GM10248 (cell line): ENCODE measurements at regions not wholly inside any gene's neighbourhood (a gene's known extent, or its start where the extent isn't known, plus 50 kb on each side); places are given as distances from the start of the nearest gene placed in this dataset.

Experiments used
- CTCF ChIA-PET: fragments of 300-600 bp; sonication (Branson Sonifier 250); formaldehyde crosslinking; extraction: SDS; loops from one replicate; lab custom pipeline; 2021; ENCODE audit warnings: antibody characterized with exemption; lab: Yijun Ruan, JAX
- POLR2A ChIA-PET: fragments of 350-650 bp; sonication (Branson Sonifier 250); formaldehyde crosslinking; extraction: SDS; loops from one replicate; lab custom pipeline; 2020; ENCODE audit warnings: antibody characterized with exemption; lab: Yijun Ruan, JAX
- DNase-seq: peaks from one replicate; pipeline ENCODE4 v3.0.0; 2012; ENCODE audit errors: extremely low spot score
- CTCF ChIP-seq: IDR thresholded peaks from 2 replicates; pipeline ENCODE4 v1.5.1; 2012; ENCODE audit warnings: mild to moderate bottlenecking, low read depth; ENCODE audit errors: extremely low read depth, missing control alignments, control extremely low read depth

GRCh38 chr18:30754846-30755245 is 287.7 kb downstream of the DSC3 start:
- ChIA-PET POLR2A (no interaction called here), CTCF (no interaction called here)
- TF ChIP-seq CTCF = no peak

GRCh38 chr18:30748541-30748940 is 294.0 kb downstream of the DSC3 start:
- POLR2A ChIA-PET = no interaction called here
- no peak for DNase-seq
- CTCF ChIA-PET = no interaction called here
- no peak for TF ChIP-seq CTCF

More at GRCh38 chr18:30754846-30755245, 287.7 kb downstream of the DSC3 start:
- DNase-seq = no peak

- POLR2A ChIA-PET = no interaction called here
- TF ChIP-seq CTCF = no peak
- DNase-seq = no peak
- CTCF ChIA-PET = interaction anchor here (1.0 to 1.3 kb wide), 2 partner anchors 15 to 31 kb away, joined by 3 read pairs; no protein-coding TSS in a partner anchor
Measured at GRCh38 chr18:30746224-30746623, 296.3 kb downstream of the DSC3 start.

GRCh38 chr18:30743033-30743432 is 299.5 kb downstream of the DSC3 start:
- TF ChIP-seq CTCF = no peak
- DNase-seq = no peak
- CTCF ChIA-PET = interaction anchor here (1.5 kb wide), 1 partner anchor 9 kb away, joined by 3 read pairs; no protein-coding TSS in a partner anchor
- POLR2A ChIA-PET = no interaction called here

- CTCF ChIA-PET = no interaction called here
- TF ChIP-seq CTCF = no peak
- no peak for DNase-seq
- POLR2A ChIA-PET = no interaction called here
Measured at GRCh38 chr18:30730915-30731314, 311.6 kb downstream of the DSC3 start.

GRCh38 chr18:30727849-30728248 is 314.7 kb downstream of the DSC3 start:
- CTCF ChIA-PET = interaction anchor here (1.1 kb wide), 1 partner anchor 16 kb away, joined by 3 read pairs; no protein-coding TSS in a partner anchor
- TF ChIP-seq CTCF = no peak
- POLR2A ChIA-PET = no interaction called here
- DNase-seq = no peak
